ENCODE measurements at regions not wholly inside any gene's neighbourhood (a gene's known extent, or its start where the extent isn't known, plus 50 kb on each side); places are given as distances from the start of the nearest gene placed in this dataset.

DNA sequence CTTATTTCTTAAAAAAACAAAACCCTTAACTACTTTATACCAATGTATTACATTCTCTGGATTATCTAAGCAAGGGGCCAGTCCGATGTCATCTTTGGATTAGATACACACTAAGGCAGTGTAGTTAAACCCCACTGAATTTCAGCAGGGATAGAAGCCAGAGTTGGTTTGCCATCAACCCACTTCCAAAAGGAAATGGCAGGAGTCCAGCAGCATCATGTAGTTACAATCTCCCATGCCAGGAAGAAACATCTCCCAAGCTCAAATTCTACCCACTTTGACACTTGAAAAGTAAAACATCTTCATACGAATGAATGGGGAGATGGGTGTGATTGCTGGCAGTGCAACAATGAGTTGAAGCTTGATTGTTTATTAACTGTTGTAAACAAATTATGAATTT is 203.5 kb upstream of the PLXNC1 start:
- ATAC-seq (no peak), FAIRE-seq (no peak), DNase-seq (no peak)
- no peaks in the 10 kb centered on the region for H3K4me1 ChIP-seq
- no peaks in the 10 kb centered on the region for H3K9me3 ChIP-seq
- no peak overlapping the region for H3K27ac ChIP-seq
- H3K4me3 ChIP-seq = no peak overlapping the region
- intact Hi-C loops (cut with DNase I) = no loop called here
- TF ChIP-seq, protein P1, sequence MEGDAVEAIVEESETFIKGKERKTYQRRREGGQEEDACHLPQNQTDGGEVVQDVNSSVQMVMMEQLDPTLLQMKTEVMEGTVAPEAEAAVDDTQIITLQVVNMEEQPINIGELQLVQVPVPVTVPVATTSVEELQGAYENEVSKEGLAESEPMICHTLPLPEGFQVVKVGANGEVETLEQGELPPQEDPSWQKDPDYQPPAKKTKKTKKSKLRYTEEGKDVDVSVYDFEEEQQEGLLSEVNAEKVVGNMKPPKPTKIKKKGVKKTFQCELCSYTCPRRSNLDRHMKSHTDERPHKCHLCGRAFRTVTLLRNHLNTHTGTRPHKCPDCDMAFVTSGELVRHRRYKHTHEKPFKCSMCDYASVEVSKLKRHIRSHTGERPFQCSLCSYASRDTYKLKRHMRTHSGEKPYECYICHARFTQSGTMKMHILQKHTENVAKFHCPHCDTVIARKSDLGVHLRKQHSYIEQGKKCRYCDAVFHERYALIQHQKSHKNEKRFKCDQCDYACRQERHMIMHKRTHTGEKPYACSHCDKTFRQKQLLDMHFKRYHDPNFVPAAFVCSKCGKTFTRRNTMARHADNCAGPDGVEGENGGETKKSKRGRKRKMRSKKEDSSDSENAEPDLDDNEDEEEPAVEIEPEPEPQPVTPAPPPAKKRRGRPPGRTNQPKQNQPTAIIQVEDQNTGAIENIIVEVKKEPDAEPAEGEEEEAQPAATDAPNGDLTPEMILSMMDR (IDR thresholded peaks at IDR 0.05) = no peak
- WGBS, 2 donors = 70 to 83% methylated on average over 2 of the region's 2 CpGs
- H3K27me3 ChIP-seq = no peaks in the 10 kb centered on the region
- no peaks in the 10 kb centered on the region for H3K36me3 ChIP-seq

DNA sequence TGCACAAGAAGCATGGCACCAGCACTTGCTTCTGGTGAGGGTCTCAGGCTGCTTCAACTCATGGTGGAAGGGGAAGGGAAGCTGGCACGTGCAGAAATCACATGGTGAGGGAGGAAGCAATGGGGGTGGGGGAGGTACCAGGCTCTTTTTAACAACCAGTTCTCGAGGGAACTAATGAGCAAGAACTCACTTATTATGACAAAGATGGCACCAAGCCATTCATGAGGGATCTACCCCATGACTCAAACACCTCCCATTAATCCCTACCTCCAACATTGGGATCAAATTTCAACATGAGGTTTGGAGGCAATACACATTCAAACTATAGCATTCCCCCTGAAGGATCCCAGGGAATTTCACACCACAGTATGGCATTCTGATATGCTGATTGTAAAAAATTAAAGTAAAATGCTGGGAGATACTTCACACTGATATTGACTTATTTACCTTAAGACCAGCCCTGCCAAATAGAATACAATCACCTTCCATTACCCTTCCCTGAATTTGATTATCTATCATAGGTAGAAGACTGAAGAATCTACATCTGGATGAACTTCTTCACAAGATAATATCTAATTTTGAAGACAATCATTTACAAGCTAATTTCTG is 201.7 kb upstream of the PLXNC1 start:
- intact Hi-C loops (cut with DNase I) = no loop called here
- TF ChIP-seq, protein P1 (IDR thresholded peaks at IDR 0.05) = no peak
- H3K4me3 ChIP-seq = no peak overlapping the region
- H3K36me3 ChIP-seq = no peaks in the 10 kb centered on the region
- H3K9me3 ChIP-seq = no peaks in the 10 kb centered on the region
- 35 to 50% methylated on average over 2 of the region's 2 CpGs for WGBS, 2 donors
- no peak for ATAC-seq
- H3K27ac ChIP-seq = no peak overlapping the region
- no peaks in the 10 kb centered on the region for H3K4me1 ChIP-seq
- FAIRE-seq = no peak
- no peaks in the 10 kb centered on the region for H3K27me3 ChIP-seq
- no peak for DNase-seq

DNA sequence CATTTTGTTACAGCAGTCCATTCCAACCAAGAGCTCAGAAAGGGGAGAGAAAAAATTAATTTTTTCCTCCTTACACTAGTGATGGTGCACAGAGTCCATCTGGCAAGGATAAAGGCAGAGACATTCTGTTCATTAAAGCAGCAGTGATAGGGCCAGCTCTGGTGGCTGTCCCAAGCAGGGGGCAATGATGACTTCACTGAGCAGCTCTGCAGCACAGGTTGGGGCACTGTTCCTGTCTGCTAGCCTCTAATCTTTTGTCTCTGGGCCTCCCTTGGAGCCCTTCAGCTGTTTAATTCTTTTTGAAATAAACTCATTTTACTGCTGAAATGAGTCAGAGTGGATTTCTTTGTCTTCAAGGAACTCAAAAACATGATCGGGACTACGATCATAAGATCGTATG is 200.9 kb upstream of the PLXNC1 start:
- no peaks in the 10 kb centered on the region for H3K4me1 ChIP-seq
- H3K9me3 ChIP-seq = no peaks in the 10 kb centered on the region
- no peak for ATAC-seq
- no peak for DNase-seq
- WGBS, 2 donors = 94 to 96% methylated on average over 3 of the region's 3 CpGs
- no peaks in the 10 kb centered on the region for H3K27me3 ChIP-seq
- no peak overlapping the region for H3K4me3 ChIP-seq
- TF ChIP-seq, protein P1 (IDR thresholded peaks at IDR 0.05) = no peak
- no peaks in the 10 kb centered on the region for H3K36me3 ChIP-seq
- H3K27ac ChIP-seq = no peak overlapping the region
- intact Hi-C loops (cut with DNase I) = no loop called here
- no peak for FAIRE-seq

DNA sequence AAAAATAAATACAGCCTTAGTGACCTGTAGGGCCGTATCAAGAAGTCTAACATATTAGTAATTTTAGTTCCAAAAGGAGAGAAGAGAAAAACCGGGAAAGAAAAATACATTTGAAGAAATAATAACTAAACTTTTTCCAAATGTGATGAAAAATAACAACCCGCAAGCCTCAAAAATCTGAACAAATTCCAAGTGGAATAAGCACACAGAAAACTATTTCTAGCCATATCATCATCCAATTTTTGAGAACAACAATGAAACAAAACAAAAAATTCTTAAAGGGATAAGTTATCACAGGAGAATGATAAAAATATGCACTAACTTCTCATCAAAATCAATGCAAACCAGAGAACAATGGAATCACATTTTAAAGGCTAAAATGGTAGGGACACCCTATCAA is 198.1 kb upstream of the PLXNC1 start:
- ATAC-seq = no peak
- WGBS, 2 donors = 87 to 89% methylated on average over 3 of the region's 3 CpGs
- Histone ChIP-seq H3K36me3 (no peaks in the 10 kb centered on the region), H3K4me1 (no peaks in the 10 kb centered on the region), H3K9me3 (no peaks in the 10 kb centered on the region), H3K27ac (no peak overlapping the region), H3K27me3 (no peaks in the 10 kb centered on the region), H3K4me3 (no peak overlapping the region)
- DNase-seq = no peak
- intact Hi-C loops (cut with DNase I) = no loop called here
- no peak for FAIRE-seq
- TF ChIP-seq, protein P1 (IDR thresholded peaks at IDR 0.05) = no peak

DNA sequence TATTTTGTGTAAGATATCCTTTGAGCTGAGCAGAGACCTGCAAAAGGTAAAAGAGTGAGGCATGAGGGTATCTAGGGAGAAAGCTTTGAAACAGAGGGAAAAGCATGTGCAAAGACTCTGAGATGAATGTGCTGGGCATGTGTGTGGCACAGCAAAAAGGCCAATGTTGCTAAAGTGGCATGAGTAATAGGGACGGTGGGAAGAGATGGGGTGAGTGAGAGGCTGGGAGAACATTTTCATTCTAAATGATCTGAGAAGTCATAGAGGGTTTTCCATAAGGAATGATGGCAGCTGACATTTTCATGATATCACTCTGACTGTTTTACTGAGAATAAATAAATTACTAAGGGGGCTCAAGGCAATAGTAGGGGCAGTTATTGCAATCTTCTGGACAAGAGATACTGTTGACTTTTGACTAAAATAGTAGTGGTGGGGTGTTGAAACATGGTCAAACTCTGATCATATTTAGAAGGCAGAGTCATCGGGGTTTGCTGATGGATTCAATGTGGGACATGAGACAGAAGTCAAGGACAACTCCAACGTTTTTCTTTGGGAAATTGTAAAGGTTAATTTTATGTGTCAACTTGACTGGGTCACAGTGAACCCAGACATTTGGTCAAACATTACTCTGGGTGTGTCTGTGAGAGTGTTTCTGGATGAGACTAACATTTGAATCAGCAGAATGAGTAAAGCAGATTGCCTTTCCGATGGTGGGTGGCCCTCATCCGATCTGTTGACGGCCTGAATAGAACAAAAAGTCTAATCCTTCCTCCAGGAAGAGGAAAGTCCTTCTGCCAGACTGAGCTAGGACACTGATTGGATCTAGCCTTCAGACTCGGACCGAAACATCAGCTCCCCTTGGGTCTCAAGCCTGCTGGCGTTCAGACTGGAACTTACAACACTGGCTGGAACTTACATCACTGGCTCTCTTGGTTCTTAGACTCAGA is 193.9 kb upstream of the PLXNC1 start:
- DNase-seq = no peak
- no peaks in the 10 kb centered on the region for H3K9me3 ChIP-seq
- no peaks in the 10 kb centered on the region for H3K36me3 ChIP-seq
- TF ChIP-seq, protein P1 (IDR thresholded peaks at IDR 0.05) = no peak
- H3K27ac ChIP-seq = no peak overlapping the region
- no peak for FAIRE-seq
- ATAC-seq = peak in 3 of 4 donors; percentile 28 to 58 (median 57)
- 74 to 84% methylated on average over 9 of the region's 9 CpGs for WGBS, 2 donors
- H3K4me3 ChIP-seq = no peak overlapping the region
- H3K4me1 ChIP-seq = no peaks in the 10 kb centered on the region
- intact Hi-C loops (cut with DNase I) = no loop called here
- no peaks in the 10 kb centered on the region for H3K27me3 ChIP-seq

Measured in pancreas (tissue), 10 donors.